ENCODE measurements at regions not wholly inside any gene's neighbourhood (a gene's known extent, or its start where the extent isn't known, plus 50 kb on each side); places are given as distances from the start of the nearest gene placed in this dataset.

GRCh38 chr12:125824276-125824675 lies 759.0 kb downstream of the AACS start:
- TF ChIP-seq GATA3 (IDR thresholded peaks at IDR 0.05; ENCODE audit: low read depth, low read length) (no peak), GATA2 (IDR thresholded peaks at IDR 0.05; ENCODE audit: low read depth, low read length) (no peak)

All from SH-SY5Y (cell line).